BJ (cell line): ENCODE measurements at regions not wholly inside any gene's neighbourhood (a gene's known extent, or its start where the extent isn't known, plus 50 kb on each side); places are given as distances from the start of the nearest gene placed in this dataset.

Experiments
- CTCF ChIA-PET: fragments of 350-600 bp; formaldehyde crosslinking; extraction: SDS; loops from one replicate; lab custom pipeline; 2021; ENCODE audit warnings: antibody characterized with exemption, inconsistent platforms; lab: Yijun Ruan, JAX
- POLR2A ChIA-PET: fragments of 300-600 bp; sonication (Branson Sonifier 250); formaldehyde crosslinking; extraction: SDS; loops from one replicate; lab custom pipeline; 2021; ENCODE audit warnings: antibody characterized with exemption; lab: Charles Lee
- DNase-seq: peaks from one replicate; pipeline ENCODE4 v3.0.0-alpha.2; 2011; ENCODE audit warnings: low read depth
- H3K27me3 ChIP-seq: 2 replicates; pipeline ENCODE4 v1.6.0; 2011; ENCODE audit warnings: low read length; ENCODE audit not compliant: control insufficient read depth, insufficient read depth
- H3K36me3 ChIP-seq: 2 replicates; pipeline ENCODE4 v1.5.1; 2011; ENCODE audit warnings: low read length; ENCODE audit not compliant: control insufficient read depth, insufficient read depth
- H3K4me3 ChIP-seq: 2 replicates; pipeline ENCODE4 v1.5.1; 2011; ENCODE audit warnings: low read depth, mild to moderate bottlenecking, control low read depth, low read length
- TF ChIP-seq, protein P1 (sequence below): IDR thresholded peaks from 2 replicates; pipeline ENCODE4 v1.5.1; 2011; ENCODE audit warnings: low read depth, mild to moderate bottlenecking, control low read depth, inconsistent platforms, low read length, moderate library complexity; ENCODE audit not compliant: insufficient read depth

DNA sequence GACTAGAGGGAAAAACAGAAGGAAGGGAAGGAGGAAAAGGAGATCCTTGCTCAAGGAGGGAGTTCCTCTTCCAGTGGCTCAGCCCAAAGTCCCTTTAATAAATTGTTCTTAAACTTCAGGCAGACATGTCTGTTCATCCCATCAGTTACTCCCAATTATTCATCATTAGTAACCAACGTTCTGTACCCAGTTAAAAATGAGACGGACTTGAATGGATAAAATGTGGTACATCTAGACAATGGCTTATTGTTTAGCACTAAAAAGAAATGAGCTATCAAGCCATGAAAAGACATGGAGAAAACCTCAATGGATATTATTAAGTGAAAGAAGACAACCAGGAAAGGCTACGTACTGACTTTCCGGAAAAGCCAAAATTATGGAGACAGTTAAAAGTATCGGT, 50.8 kb upstream of the ACSL3 start:
- POLR2A ChIA-PET: no interaction called here

More for the DNA sequence above, 50.8 kb upstream of the ACSL3 start:
- TF ChIP-seq, protein P1, sequence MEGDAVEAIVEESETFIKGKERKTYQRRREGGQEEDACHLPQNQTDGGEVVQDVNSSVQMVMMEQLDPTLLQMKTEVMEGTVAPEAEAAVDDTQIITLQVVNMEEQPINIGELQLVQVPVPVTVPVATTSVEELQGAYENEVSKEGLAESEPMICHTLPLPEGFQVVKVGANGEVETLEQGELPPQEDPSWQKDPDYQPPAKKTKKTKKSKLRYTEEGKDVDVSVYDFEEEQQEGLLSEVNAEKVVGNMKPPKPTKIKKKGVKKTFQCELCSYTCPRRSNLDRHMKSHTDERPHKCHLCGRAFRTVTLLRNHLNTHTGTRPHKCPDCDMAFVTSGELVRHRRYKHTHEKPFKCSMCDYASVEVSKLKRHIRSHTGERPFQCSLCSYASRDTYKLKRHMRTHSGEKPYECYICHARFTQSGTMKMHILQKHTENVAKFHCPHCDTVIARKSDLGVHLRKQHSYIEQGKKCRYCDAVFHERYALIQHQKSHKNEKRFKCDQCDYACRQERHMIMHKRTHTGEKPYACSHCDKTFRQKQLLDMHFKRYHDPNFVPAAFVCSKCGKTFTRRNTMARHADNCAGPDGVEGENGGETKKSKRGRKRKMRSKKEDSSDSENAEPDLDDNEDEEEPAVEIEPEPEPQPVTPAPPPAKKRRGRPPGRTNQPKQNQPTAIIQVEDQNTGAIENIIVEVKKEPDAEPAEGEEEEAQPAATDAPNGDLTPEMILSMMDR: no peak
- CTCF ChIA-PET: no interaction called here
- H3K36me3 ChIP-seq: no peaks in the 10 kb centered on the region
- H3K27me3 ChIP-seq: no peaks in the 10 kb centered on the region; the same call in 1 of the 2 replicates
- H3K4me3 ChIP-seq: no peak overlapping the region
- no peak for DNase-seq
